NB4 (cell line): ENCODE measurements at regions not wholly inside any gene's neighbourhood (a gene's known extent, or its start where the extent isn't known, plus 50 kb on each side); places are given as distances from the start of the nearest gene placed in this dataset.

Experiments used
- MYC ChIP-seq: IDR thresholded peaks from 2 replicates; pipeline ENCODE4 v1.6.1; 2011; ENCODE audit warnings: low read depth, low read length
- POLR2A ChIP-seq: IDR thresholded peaks from 2 replicates; pipeline ENCODE4 v1.6.1; 2011; ENCODE audit warnings: mild to moderate bottlenecking; ENCODE audit not compliant: insufficient read length; ENCODE audit errors: extremely low read depth
- TF ChIP-seq, protein P1 (sequence below): IDR thresholded peaks from one replicate; pipeline ENCODE4 v1.5.1; 2012; ENCODE audit warnings: low read depth, low read length
- TF ChIP-seq, protein P2 (sequence below): IDR thresholded peaks from 2 replicates; pipeline ENCODE4 v1.6.1; 2011; ENCODE audit warnings: low read depth, low read length

DNA sequence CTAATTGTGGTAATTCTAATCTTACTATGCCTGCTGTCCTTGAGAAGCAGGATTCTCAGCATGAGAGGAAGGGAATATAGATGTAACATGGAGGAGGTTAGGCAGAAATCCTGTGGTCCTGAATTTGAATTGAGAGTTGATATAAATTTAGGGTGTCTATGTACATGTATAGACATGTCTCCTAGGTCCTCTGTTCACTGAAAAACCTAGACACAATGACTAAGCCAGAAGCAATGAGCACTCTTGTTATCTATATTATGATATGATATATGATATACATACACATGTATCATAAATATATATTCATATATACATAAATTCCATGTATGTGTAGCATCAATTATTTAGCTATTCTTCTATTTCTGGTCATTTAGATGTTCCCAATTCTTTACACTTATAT, 173.3 kb upstream of the MKLN1 start:
- TF ChIP-seq, protein P1, sequence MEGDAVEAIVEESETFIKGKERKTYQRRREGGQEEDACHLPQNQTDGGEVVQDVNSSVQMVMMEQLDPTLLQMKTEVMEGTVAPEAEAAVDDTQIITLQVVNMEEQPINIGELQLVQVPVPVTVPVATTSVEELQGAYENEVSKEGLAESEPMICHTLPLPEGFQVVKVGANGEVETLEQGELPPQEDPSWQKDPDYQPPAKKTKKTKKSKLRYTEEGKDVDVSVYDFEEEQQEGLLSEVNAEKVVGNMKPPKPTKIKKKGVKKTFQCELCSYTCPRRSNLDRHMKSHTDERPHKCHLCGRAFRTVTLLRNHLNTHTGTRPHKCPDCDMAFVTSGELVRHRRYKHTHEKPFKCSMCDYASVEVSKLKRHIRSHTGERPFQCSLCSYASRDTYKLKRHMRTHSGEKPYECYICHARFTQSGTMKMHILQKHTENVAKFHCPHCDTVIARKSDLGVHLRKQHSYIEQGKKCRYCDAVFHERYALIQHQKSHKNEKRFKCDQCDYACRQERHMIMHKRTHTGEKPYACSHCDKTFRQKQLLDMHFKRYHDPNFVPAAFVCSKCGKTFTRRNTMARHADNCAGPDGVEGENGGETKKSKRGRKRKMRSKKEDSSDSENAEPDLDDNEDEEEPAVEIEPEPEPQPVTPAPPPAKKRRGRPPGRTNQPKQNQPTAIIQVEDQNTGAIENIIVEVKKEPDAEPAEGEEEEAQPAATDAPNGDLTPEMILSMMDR = no peak
- TF ChIP-seq POLR2A (no peak), MYC (no peak)
- TF ChIP-seq, protein P2, sequence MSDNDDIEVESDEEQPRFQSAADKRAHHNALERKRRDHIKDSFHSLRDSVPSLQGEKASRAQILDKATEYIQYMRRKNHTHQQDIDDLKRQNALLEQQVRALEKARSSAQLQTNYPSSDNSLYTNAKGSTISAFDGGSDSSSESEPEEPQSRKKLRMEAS = no peak
